ENCODE measurements at regions not wholly inside any gene's neighbourhood (a gene's known extent, or its start where the extent isn't known, plus 50 kb on each side); places are given as distances from the start of the nearest gene placed in this dataset.

GRCh38 chr5:85030316-85031084 is 645.8 kb upstream of the EDIL3 start:
- no peak for TF ChIP-seq CTCF (IDR thresholded peaks at IDR 0.05; ENCODE audit: poor library complexity)
- TF ChIP-seq EZH2 (IDR thresholded peaks at IDR 0.05; ENCODE audit: borderline replicate concordance): no peak
- TF ChIP-seq EZH2phosphoT487 (IDR thresholded peaks at IDR 0.05; ENCODE audit: low read depth, severe bottlenecking, unreplicated experiment): no peak
